ENCODE measurements at regions not wholly inside any gene's neighbourhood (a gene's known extent, or its start where the extent isn't known, plus 50 kb on each side); places are given as distances from the start of the nearest gene placed in this dataset.

- Histone ChIP-seq H3K27me3 (no peaks in the 10 kb centered on the region), H3K27ac (no peak overlapping the region), H3K4me3 (no peak overlapping the region), H3K9me3 (replicated peaks in 1 of 3) (no peaks in the 10 kb centered on the region), H3K4me1 (replicated peaks in 1 of 2) (no peaks in the 10 kb centered on the region), H3K36me3 (replicated peaks in 1 of 2) (no peaks in the 10 kb centered on the region)
- intact Hi-C loops (cut with DNase I), result no loop called here
- no peak for TF ChIP-seq CTCF (IDR thresholded peaks at IDR 0.05)
- TF ChIP-seq POLR2A (IDR thresholded peaks at IDR 0.05), result no peak
- DNase-seq, result no peak
These were observed 237.4 kb upstream of the DMAC1 start for GRCh38 chr9:8036914-8037524.

GRCh38 chr9:8033794-8034193 is 234.2 kb upstream of the DMAC1 start:
- Histone ChIP-seq H3K27ac (no peak overlapping the region), H3K36me3 (replicated peaks in 1 of 2) (no peaks in the 10 kb centered on the region), H3K27me3 (no peaks in the 10 kb centered on the region), H3K4me3 (no peak overlapping the region), H3K9me3 (replicated peaks in 1 of 3) (no peaks in the 10 kb centered on the region), H3K4me1 (replicated peaks in 1 of 2) (no peaks in the 10 kb centered on the region)
- no peak for DNase-seq
- TF ChIP-seq CTCF (IDR thresholded peaks at IDR 0.05), result no peak
- 75 to 89% (median 81%) methylated on average over 2 of the region's 2 CpGs for WGBS, 4 donors
- intact Hi-C loops (cut with DNase I), result no loop called here

GRCh38 chr9:8030095-8030494 is 230.5 kb upstream of the DMAC1 start:
- intact Hi-C loops (cut with DNase I), result no loop called here
- H3K4me1 ChIP-seq (replicated peaks in 1 of 2), result no peaks in the 10 kb centered on the region
- DNase-seq, result no peak
- H3K27me3 ChIP-seq, result no peaks in the 10 kb centered on the region
- H3K9me3 ChIP-seq (replicated peaks in 1 of 3), result no peaks in the 10 kb centered on the region
- H3K4me3 ChIP-seq, result no peak overlapping the region
- no peak overlapping the region for H3K27ac ChIP-seq
- 46 to 56% (median 47%) methylated on average over 4 of the region's 4 CpGs for WGBS, 4 donors
- no peaks in the 10 kb centered on the region for H3K36me3 ChIP-seq (replicated peaks in 1 of 2)
- TF ChIP-seq POLR2A (IDR thresholded peaks at IDR 0.05) (no peak), CTCF (IDR thresholded peaks at IDR 0.05) (no peak)

- no peaks in the 10 kb centered on the region for H3K27me3 ChIP-seq
- intact Hi-C loops (cut with DNase I), result no loop called here
- WGBS, 4 donors, result 45 to 60% (median 57%) methylated on average over 4 of the region's 4 CpGs
These were observed 227.8 kb upstream of the DMAC1 start for GRCh38 chr9:8027351-8027750.

More at GRCh38 chr9:8027351-8027750, 227.8 kb upstream of the DMAC1 start:
- Histone ChIP-seq H3K36me3 (replicated peaks in 1 of 2) (no peaks in the 10 kb centered on the region), H3K4me1 (replicated peaks in 1 of 2) (no peaks in the 10 kb centered on the region), H3K27ac (no peak overlapping the region), H3K9me3 (replicated peaks in 1 of 3) (no peaks in the 10 kb centered on the region), H3K4me3 (no peak overlapping the region)
- TF ChIP-seq CTCF (IDR thresholded peaks at IDR 0.05), result no peak
- TF ChIP-seq POLR2A (IDR thresholded peaks at IDR 0.05), result no peak
- no peak for DNase-seq

Measured in adrenal gland (tissue), 9 donors.